ENCODE measurements at regions not wholly inside any gene's neighbourhood (a gene's known extent, or its start where the extent isn't known, plus 50 kb on each side); places are given as distances from the start of the nearest gene placed in this dataset.

DNA sequence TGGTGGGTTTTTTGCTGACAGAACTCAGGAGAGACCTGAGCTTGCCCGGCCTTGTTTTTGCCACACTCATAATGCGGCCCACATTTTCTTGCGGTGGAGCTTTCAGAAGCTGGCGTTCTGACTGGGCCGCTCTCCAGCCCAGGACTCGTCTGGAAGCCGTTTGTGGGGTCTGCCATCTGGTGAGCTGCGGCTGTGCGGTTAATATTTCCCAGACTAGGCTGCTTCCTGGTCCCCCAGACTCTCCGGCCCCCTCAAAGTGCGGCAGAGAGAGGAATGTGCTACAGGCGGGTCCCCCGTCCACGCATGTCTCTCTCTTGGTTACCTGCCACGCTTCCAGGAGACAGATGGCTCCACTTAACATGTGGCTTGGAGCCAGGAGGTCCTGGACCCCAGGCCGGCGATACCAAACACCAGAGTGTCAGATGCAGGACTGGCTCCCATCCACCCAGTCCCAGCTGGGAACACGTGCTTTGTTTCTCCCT is 128.9 kb upstream of the PMEPA1 start:
- DNase-seq: peak; percentile 82

DNA sequence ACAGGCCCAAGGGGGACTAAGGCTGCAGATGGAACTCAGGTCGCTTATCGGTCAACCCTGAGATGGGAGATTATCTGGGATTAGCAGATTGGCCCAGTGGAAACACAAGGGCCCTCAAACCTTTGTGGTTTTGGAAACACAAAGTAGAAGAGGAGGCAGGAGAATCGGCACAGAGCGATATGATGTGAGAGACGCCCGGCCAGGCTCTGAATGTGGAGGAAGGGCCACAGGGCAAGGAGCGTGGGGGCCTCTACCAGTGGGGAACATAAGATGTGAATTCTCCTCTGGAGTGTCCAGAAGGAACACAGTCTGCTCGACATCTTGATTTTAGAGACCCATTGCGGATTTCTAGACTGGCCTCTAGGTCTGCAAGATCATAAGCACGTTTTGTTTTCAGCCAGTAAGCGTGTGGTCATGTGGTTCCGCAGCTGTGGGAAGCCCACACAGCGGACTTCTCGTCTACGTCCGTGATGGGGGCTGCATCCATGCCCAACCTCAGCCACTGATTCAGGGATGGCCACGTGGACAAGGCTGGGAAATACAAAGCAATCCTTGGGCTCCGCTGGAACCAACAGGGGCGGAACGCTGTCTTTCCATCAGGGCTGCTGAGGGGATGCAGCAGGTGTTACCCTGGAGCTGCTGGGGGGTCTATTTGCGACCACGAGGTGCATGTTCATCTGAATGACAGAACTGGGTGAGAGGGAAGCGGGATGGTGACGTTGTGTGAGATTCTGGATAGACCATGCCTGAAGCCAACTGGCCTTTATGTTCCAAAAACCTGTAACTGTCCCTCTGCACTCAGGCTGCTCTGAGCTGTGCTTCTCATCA is 127.6 kb upstream of the PMEPA1 start:
- no peak for DNase-seq

- DNase-seq: no peak
These were observed 126.0 kb upstream of the PMEPA1 start for GRCh38 chr20:57835588-57836455.

GRCh38 chr20:57835074-57835452 is 125.2 kb upstream of the PMEPA1 start:
- DNase-seq: no peak

DNA sequence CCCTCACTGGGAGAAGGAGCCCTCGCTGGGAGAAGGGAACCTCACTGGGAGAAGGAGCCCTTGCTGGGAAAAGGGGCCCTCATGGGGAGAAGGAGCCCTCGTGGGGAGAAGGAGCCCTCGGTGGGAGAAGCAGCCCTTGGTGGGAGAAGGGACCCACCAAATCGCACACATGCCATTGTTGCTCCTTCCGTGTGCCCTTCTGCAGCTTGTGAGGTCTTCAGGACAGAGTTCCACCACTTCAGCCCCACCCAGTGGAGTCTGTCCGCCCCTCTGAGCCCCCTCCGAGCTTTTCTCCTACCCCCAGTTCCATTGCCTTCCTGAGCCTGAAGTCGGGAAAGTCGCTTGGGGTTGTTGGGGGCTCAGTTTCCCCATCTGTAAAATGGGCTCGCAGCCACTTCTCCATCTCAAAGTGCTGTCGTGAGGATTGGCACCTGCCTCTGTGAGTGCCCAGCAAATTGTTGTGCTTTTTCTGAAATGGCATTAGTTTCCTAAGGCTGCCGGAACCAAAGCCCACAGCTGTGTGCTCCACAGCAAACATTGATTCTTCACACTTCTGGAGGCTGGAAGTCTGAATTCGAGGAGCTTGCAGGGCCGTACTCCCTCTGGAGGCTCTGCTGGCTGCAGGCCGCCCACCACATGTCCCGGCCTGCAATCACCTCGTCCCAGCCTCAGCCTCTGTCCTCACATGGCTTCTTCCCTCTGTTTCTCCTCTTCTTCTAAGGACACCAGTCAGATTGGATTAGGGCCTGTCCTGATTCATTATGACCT is 124.7 kb upstream of the PMEPA1 start:
- no peak for DNase-seq

- DNase-seq: no peak
These were observed 122.3 kb upstream of the PMEPA1 start for GRCh38 chr20:57831993-57832585.

DNA sequence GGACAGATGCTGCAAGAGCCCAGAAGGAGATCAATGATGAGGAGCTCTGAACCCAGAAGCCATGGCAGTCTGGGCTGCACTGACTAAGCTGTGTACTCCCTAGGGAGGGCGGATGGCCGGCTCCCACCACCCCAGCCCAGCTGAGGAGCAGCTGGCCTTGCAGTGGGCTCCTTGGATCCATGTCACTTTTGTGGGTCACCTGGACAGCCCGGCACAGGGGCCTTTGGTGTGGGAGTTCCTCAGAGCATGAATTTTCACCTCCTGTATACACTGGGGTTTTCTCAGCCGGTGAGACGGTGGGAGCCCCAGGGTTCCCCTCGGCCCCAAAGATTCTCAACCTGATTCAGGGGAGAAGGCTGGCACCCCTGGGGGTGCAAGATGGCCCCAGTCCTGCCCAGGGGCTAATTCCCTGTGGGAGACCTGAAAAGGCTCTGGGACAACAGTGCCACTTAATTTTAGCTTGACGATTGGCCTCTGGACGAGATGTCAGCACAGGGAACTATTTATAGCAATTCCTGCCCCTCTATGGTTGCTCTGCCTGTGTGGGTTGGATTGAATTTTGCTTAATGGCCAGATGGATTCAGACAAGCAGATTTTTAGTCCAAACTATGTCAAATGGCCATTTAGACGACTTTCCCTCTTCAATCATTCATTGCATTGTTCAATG is 121.6 kb upstream of the PMEPA1 start:
- DNase-seq: no peak

- no peak for DNase-seq
These were observed 120.7 kb upstream of the PMEPA1 start for GRCh38 chr20:57830515-57830895.

GRCh38 chr20:57829805-57830514 is 120.1 kb upstream of the PMEPA1 start:
- DNase-seq: no peak

DNA sequence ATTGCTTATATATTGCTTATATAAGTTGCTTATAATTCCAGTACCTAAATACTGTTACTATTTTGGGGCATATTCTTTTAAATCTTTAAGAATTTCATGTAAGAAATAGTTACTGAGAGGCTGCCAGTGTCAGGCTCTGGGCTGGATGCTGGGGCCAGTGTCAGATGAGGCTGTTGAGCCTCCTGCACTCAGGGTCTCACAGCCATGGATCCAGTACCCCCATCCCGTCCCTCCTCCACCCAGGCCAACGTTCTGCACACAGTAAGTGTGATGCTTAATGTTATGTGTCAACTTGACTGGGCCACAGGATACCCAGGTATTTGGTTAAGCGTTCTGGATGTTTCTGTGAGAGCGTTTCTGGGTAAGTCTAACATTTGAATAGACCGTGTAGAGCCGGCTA is 119.5 kb upstream of the PMEPA1 start:
- DNase-seq: no peak

GRCh38 chr20:57828696-57829095 is 118.9 kb upstream of the PMEPA1 start:
- DNase-seq: no peak

DNA sequence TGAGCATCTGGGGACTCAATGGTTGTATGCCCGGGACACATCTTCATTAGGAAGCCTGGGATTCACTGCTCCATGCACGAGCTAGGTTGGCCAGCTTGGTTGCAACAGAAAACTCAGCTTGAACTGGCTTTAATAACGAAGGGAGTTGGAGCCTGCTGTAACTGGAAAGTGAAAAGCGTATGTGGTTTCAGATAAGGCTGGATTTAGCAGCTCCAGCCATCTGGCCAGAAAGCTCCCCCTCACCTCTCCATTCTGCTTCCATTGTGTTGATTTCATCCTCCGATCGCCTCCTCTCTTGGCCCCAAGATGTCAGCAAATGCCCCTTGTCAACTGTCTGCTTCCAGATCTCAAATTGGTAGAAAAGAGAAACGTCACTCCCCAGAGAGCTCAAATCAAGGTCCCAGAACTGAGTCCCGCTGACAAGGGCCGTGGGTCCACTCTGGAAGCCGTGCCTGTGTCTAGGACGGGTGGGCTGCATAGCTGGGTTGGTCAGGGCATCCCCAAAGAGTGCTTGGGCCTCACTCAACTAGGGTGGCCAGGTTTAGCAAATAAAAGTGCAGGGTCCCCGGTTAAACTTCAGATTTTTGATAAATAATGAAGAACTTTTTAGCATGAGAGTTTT is 117.0 kb upstream of the PMEPA1 start:
- DNase-seq: no peak

GRCh38 chr20:57824909-57825308 is 115.1 kb upstream of the PMEPA1 start:
- DNase-seq: no peak

DNA sequence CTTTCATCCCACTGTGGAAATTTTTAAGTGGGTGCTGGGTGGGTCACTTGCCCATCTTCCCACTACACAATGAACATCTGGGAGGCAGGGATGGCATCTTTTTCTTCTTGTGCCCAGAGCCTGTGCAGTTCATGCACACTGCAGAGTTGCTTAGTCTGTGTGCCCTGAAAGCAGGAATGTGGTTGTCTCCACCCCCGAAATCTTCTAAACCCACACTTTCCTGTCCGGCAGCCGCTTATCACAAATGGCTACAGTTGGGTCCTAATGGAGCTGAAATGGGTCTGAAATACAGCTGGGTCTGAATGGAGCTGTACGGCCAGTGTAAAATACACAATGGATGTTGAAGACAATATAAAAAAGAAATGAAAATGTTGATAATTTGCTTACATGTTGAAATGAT is 112.1 kb upstream of the PMEPA1 start:
- DNase-seq: no peak

DNA sequence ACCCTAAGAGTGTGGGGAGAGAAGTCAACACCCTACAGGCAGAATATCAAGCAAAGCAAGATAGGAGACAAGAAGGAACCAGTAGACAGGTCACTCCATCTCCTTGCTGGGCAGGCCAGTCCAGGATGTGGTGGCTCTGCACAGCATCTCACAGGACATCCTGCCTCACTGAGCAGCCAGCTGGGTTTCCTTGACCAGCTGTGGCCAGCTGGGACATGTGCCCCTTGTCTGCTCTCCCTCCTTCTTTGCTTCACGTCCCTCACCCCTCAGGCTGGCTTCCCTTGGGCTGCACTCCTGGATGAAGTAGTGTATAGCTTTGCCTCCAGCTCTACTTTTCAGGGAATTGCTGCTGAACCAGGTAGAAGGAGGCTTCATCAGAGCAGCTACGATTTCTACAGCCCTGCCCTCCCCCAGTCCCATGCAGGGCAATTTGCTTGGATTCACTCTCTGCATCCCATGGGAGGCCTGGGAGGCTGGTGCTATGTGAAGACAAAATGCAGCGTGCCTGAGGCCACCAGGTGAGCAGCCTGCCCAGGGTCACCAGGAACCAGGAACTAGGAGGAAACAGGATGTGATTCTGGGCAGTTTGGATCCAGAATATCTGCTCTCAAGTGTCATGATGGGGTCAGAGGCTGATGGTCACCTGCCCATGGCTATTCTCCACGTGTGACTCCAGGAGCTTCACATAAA is 110.0 kb upstream of the PMEPA1 start:
- no peak for DNase-seq

GRCh38 chr20:57819291-57819690 is 109.5 kb upstream of the PMEPA1 start:
- DNase-seq: no peak

GRCh38 chr20:57818418-57819181 is 108.8 kb upstream of the PMEPA1 start:
- no peak for DNase-seq

DNA sequence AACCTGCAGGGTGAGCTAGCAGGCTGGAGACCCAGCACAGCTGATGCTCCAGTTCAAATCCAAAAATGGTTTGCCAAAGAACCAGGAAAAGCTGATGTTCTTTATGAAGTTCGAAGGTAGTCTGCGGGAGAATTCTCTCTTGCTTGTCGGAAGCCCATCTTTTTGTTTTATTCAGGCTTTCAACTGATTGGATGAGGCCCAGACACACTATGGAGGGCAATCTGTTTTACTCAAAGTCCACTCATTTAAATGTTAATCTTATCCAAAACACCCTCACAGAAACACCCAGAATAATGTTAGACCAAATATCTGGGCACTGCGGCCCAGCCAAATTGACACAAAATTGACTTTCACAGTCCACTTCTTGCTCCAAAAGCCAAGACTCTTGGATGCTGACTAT is 105.6 kb upstream of the PMEPA1 start:
- no peak for DNase-seq

- DNase-seq: no peak
These were observed 104.7 kb upstream of the PMEPA1 start for GRCh38 chr20:57814529-57814928.

Data from fibroblast of skin of right quadriceps (primary cell).